ENCODE measurements at regions not wholly inside any gene's neighbourhood (a gene's known extent, or its start where the extent isn't known, plus 50 kb on each side); places are given as distances from the start of the nearest gene placed in this dataset.

DNA sequence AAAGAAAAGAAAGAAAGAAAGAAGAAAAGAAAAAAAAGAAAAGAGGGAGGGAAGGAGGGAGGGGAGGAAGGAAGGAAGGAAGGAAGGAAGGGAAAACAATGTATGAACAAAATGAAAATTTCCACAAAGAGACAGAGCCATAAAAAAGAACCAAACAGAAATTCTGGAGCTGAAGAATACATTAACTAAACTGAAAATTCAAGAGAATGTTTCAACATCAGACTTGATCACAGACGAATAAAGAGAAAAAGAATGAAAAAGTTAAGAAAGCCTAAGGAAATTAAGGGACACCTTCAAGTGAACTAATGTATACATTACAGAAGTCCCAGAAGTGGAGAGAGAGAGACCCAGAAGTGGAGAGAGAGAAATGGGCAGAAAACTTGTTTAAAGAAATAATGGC, 60.9 kb upstream of the RAB6C start:
- TF ChIP-seq, protein P1, sequence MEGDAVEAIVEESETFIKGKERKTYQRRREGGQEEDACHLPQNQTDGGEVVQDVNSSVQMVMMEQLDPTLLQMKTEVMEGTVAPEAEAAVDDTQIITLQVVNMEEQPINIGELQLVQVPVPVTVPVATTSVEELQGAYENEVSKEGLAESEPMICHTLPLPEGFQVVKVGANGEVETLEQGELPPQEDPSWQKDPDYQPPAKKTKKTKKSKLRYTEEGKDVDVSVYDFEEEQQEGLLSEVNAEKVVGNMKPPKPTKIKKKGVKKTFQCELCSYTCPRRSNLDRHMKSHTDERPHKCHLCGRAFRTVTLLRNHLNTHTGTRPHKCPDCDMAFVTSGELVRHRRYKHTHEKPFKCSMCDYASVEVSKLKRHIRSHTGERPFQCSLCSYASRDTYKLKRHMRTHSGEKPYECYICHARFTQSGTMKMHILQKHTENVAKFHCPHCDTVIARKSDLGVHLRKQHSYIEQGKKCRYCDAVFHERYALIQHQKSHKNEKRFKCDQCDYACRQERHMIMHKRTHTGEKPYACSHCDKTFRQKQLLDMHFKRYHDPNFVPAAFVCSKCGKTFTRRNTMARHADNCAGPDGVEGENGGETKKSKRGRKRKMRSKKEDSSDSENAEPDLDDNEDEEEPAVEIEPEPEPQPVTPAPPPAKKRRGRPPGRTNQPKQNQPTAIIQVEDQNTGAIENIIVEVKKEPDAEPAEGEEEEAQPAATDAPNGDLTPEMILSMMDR (IDR thresholded peaks at IDR 0.05; ENCODE audit: poor library complexity), result no peak
- TF ChIP-seq EZH2 (IDR thresholded peaks at IDR 0.05; ENCODE audit: borderline replicate concordance) (no peak), EZH2phosphoT487 (IDR thresholded peaks at IDR 0.05; ENCODE audit: low read depth, severe bottlenecking, unreplicated experiment) (no peak)
